Head of caudate nucleus (tissue), 42 donors: ENCODE measurements at regions not wholly inside any gene's neighbourhood (a gene's known extent, or its start where the extent isn't known, plus 50 kb on each side); places are given as distances from the start of the nearest gene placed in this dataset.

ENCODE experiments used
- DNase-seq, 42 donors: peaks; one replicate each; pipeline versions ENCODE4 v3.0.0 to v3.0.0-alpha.2; 2020 to 2021; ENCODE audit warnings: mixed read lengths in 7 of 42
- intact Hi-C: fragments of 100-400 bp; cut with DNase I; formaldehyde crosslinking; loops from one replicate; pipeline ENCODE4 v1.15.0; 2022

- intact Hi-C loops: no loop called here
- DNase-seq: no peak
Measured at GRCh38 chr16:16850274-16850673, 471.3 kb downstream of the NPIPA7 start.

GRCh38 chr16:16857012-16857411, 478.1 kb downstream of the NPIPA7 start:
- intact Hi-C loops: no loop called here
- no peak for DNase-seq

- intact Hi-C loops: no loop called here
Measured at GRCh38 chr16:16857603-16858283, 478.8 kb downstream of the NPIPA7 start.

GRCh38 chr16:16861546-16861945, 482.6 kb downstream of the NPIPA7 start:
- peak; percentile 43 to 86 (median 68) for DNase-seq
- intact Hi-C loops: no loop called here

More at GRCh38 chr16:16857603-16858283, 478.8 kb downstream of the NPIPA7 start:
- peak in 36 of 42 donors; percentile 3 to 81 (median 32) for DNase-seq

GRCh38 chr16:16863672-16864071, 484.7 kb downstream of the NPIPA7 start:
- DNase-seq: no peak
- intact Hi-C loops: no loop called here

GRCh38 chr16:16864536-16864935, 485.6 kb downstream of the NPIPA7 start:
- intact Hi-C loops: no loop called here
- DNase-seq: no peak

- no peak for DNase-seq
Measured at GRCh38 chr16:16865374-16865773, 486.4 kb downstream of the NPIPA7 start.

GRCh38 chr16:16867973-16868372, 489.0 kb downstream of the NPIPA7 start:
- intact Hi-C loops: no loop called here
- no peak for DNase-seq

More at GRCh38 chr16:16865374-16865773, 486.4 kb downstream of the NPIPA7 start:
- intact Hi-C loops: no loop called here

- intact Hi-C loops: no loop called here
- DNase-seq: no peak
Measured at GRCh38 chr16:16868727-16869126, 489.8 kb downstream of the NPIPA7 start.

GRCh38 chr16:16869746-16870145, 490.8 kb downstream of the NPIPA7 start:
- intact Hi-C loops: no loop called here
- DNase-seq: no peak

- no peak for DNase-seq
- intact Hi-C loops: no loop called here
Measured at GRCh38 chr16:16871196-16871595, 492.3 kb downstream of the NPIPA7 start.

- intact Hi-C loops: no loop called here
- peak in 18 of 42 donors; percentile 4 to 68 (median 22) for DNase-seq
Measured at GRCh38 chr16:16877061-16877460, 498.1 kb downstream of the NPIPA7 start.

GRCh38 chr16:16879567-16880251, 500.8 kb downstream of the NPIPA7 start:
- peak in 2 of 42 donors; percentile 3 to 7 for DNase-seq
- intact Hi-C loops: no loop called here

GRCh38 chr16:16881814-16882213, 502.9 kb downstream of the NPIPA7 start:
- DNase-seq: peak in 1 of 42 donors; percentile 5
- intact Hi-C loops: no loop called here

- intact Hi-C loops: no loop called here
Measured at GRCh38 chr16:16882766-16883165, 503.8 kb downstream of the NPIPA7 start.

GRCh38 chr16:16884451-16884850, 505.5 kb downstream of the NPIPA7 start:
- intact Hi-C loops: no loop called here
- peak in 1 of 42 donors; percentile 3 for DNase-seq

More at GRCh38 chr16:16882766-16883165, 503.8 kb downstream of the NPIPA7 start:
- DNase-seq: peak in 1 of 42 donors; percentile 13

GRCh38 chr16:16887193-16887592, 508.3 kb downstream of the NPIPA7 start:
- DNase-seq: no peak

GRCh38 chr16:16890964-16891363, 512.0 kb downstream of the NPIPA7 start:
- intact Hi-C loops: no loop called here
- DNase-seq: no peak

More at GRCh38 chr16:16887193-16887592, 508.3 kb downstream of the NPIPA7 start:
- intact Hi-C loops: no loop called here

- intact Hi-C loops: no loop called here
Measured at GRCh38 chr16:16904601-16905000, 525.7 kb downstream of the NPIPA7 start.

GRCh38 chr16:16905850-16906249, 526.9 kb downstream of the NPIPA7 start:
- no peak for DNase-seq
- intact Hi-C loops: no loop called here

More at GRCh38 chr16:16904601-16905000, 525.7 kb downstream of the NPIPA7 start:
- no peak for DNase-seq
